GM21737 (cell line): ENCODE measurements at regions not wholly inside any gene's neighbourhood (a gene's known extent, or its start where the extent isn't known, plus 50 kb on each side); places are given as distances from the start of the nearest gene placed in this dataset.

Experiments
- ATAC-seq: cut with Tn5 transposase; IDR thresholded peaks from one replicate; pipeline ENCODE4 v1.9.1; 2021; ENCODE audit warnings: mild to moderate bottlenecking, moderate library complexity; ENCODE audit not compliant: unreplicated experiment

GRCh38 chr18:29063346-29063745 lies 886.4 kb upstream of the CDH2 start:
- no peak for ATAC-seq

GRCh38 chr18:29062921-29063320 lies 886.0 kb upstream of the CDH2 start:
- no peak for ATAC-seq

GRCh38 chr18:29060349-29060748 lies 883.4 kb upstream of the CDH2 start:
- no peak for ATAC-seq

GRCh38 chr18:29057703-29058102 lies 880.8 kb upstream of the CDH2 start:
- ATAC-seq, result no peak

- ATAC-seq, result no peak
These were observed 879.9 kb upstream of the CDH2 start for GRCh38 chr18:29056800-29057199.

- ATAC-seq, result no peak
These were observed 865.0 kb upstream of the CDH2 start for GRCh38 chr18:29041976-29042375.

- no peak for ATAC-seq
These were observed 857.4 kb upstream of the CDH2 start for GRCh38 chr18:29034113-29034856.

GRCh38 chr18:29028560-29028959 lies 851.6 kb upstream of the CDH2 start:
- no peak for ATAC-seq

- no peak for ATAC-seq
These were observed 842.0 kb upstream of the CDH2 start for GRCh38 chr18:29018976-29019375.

GRCh38 chr18:29012883-29013465 lies 836.0 kb upstream of the CDH2 start:
- ATAC-seq, result no peak

GRCh38 chr18:29012364-29012763 lies 835.4 kb upstream of the CDH2 start:
- ATAC-seq, result no peak

- no peak for ATAC-seq
These were observed 832.4 kb upstream of the CDH2 start for GRCh38 chr18:29009250-29009803.

- no peak for ATAC-seq
These were observed 831.9 kb upstream of the CDH2 start for GRCh38 chr18:29008809-29009208.

GRCh38 chr18:29007986-29008654 lies 831.2 kb upstream of the CDH2 start:
- no peak for ATAC-seq

- ATAC-seq, result no peak
These were observed 828.0 kb upstream of the CDH2 start for GRCh38 chr18:29004921-29005320.

- no peak for ATAC-seq
These were observed 826.3 kb upstream of the CDH2 start for GRCh38 chr18:29003194-29003593.

- no peak for ATAC-seq
These were observed 825.8 kb upstream of the CDH2 start for GRCh38 chr18:29002747-29003146.

GRCh38 chr18:28999726-29000125 lies 822.8 kb upstream of the CDH2 start:
- ATAC-seq, result no peak

- ATAC-seq, result no peak
These were observed 818.4 kb upstream of the CDH2 start for GRCh38 chr18:28995319-28995718.

GRCh38 chr18:28984731-28985130 lies 807.8 kb upstream of the CDH2 start:
- no peak for ATAC-seq

GRCh38 chr18:28974504-28974903 lies 797.6 kb upstream of the CDH2 start:
- no peak for ATAC-seq

GRCh38 chr18:28973324-28973723 lies 796.4 kb upstream of the CDH2 start:
- ATAC-seq, result no peak
